BLaER1 (cell line): ENCODE measurements at regions not wholly inside any gene's neighbourhood (a gene's known extent, or its start where the extent isn't known, plus 50 kb on each side); places are given as distances from the start of the nearest gene placed in this dataset.

Source experiments
- H3K27ac ChIP-seq: shearing (Covaris generic); formaldehyde crosslinking; 2 replicates; pipeline ENCODE4 v1.8.1; 2022
- H3K27me3 ChIP-seq: shearing (Covaris generic); formaldehyde crosslinking; 2 replicates; pipeline ENCODE4 v1.8.1; 2022
- H3K36me3 ChIP-seq: shearing (Covaris generic); formaldehyde crosslinking; 2 replicates; pipeline ENCODE4 v1.8.1; 2022
- H3K4me1 ChIP-seq: shearing (Covaris generic); formaldehyde crosslinking; 2 replicates; pipeline ENCODE4 v1.8.1; 2022
- H3K4me2 ChIP-seq: shearing (Covaris generic); formaldehyde crosslinking; 2 replicates; pipeline ENCODE4 v1.8.1; 2022
- H3K4me3 ChIP-seq: shearing (Covaris generic); formaldehyde crosslinking; 2 replicates; pipeline ENCODE4 v1.8.1; 2022
- H3K9ac ChIP-seq: shearing (Covaris generic); formaldehyde crosslinking; 2 replicates; pipeline ENCODE4 v1.8.1; 2022
- H3K9me3 ChIP-seq: shearing (Covaris generic); formaldehyde crosslinking; 2 replicates; pipeline ENCODE4 v1.8.1; 2022
- H4K20me1 ChIP-seq: shearing (Covaris generic); formaldehyde crosslinking; 2 replicates; pipeline ENCODE4 v1.8.1; 2022
- Cebpa-rat ChIP-seq: shearing (Covaris generic); IDR thresholded peaks from 2 replicates; pipeline ENCODE4 v1.8.1; 2022

GRCh38 chr1:57910305-57910704 lies 486.4 kb upstream of the DAB1 start:
- Histone ChIP-seq H3K27me3 (no peaks in the 10 kb centered on the region), H3K4me1 (peaks cover 9% of the 10 kb centered on the region), H3K4me2 (peak overlapping the region; percentile 38), H3K4me3 (no peak overlapping the region), H3K36me3 (no peaks in the 10 kb centered on the region), H3K9ac (no peak overlapping the region), H3K9me3 (no peaks in the 10 kb centered on the region), H4K20me1 (no peaks in the 10 kb centered on the region), H3K27ac (no peak overlapping the region)
- TF ChIP-seq Cebpa-rat, result no peak

GRCh38 chr1:57908147-57908890 lies 484.5 kb upstream of the DAB1 start:
- no peaks in the 10 kb centered on the region for H3K9me3 ChIP-seq
- H3K4me1 ChIP-seq, result peaks cover 16% of the 10 kb centered on the region
- no peak overlapping the region for H3K4me2 ChIP-seq
- H3K27ac ChIP-seq, result no peak overlapping the region
- no peak for TF ChIP-seq Cebpa-rat
- H3K36me3 ChIP-seq, result no peaks in the 10 kb centered on the region
- H4K20me1 ChIP-seq, result no peaks in the 10 kb centered on the region
- H3K4me3 ChIP-seq, result no peak overlapping the region
- H3K27me3 ChIP-seq, result no peaks in the 10 kb centered on the region
- no peak overlapping the region for H3K9ac ChIP-seq

GRCh38 chr1:57901208-57901919 lies 477.5 kb upstream of the DAB1 start:
- Histone ChIP-seq H3K4me3 (no peak overlapping the region), H3K9me3 (no peaks in the 10 kb centered on the region), H3K36me3 (no peaks in the 10 kb centered on the region), H3K4me1 (peaks cover 11% of the 10 kb centered on the region), H3K27ac (no peak overlapping the region), H3K9ac (no peak overlapping the region), H3K27me3 (no peaks in the 10 kb centered on the region), H4K20me1 (no peaks in the 10 kb centered on the region), H3K4me2 (no peak overlapping the region)
- TF ChIP-seq Cebpa-rat, result no peak

- no peak overlapping the region for H3K9ac ChIP-seq
- TF ChIP-seq Cebpa-rat, result no peak
- H3K4me3 ChIP-seq, result no peak overlapping the region
- H3K36me3 ChIP-seq, result no peaks in the 10 kb centered on the region
- H3K9me3 ChIP-seq, result no peaks in the 10 kb centered on the region
- no peak overlapping the region for H3K4me2 ChIP-seq
- H3K4me1 ChIP-seq, result peaks cover 5% of the 10 kb centered on the region
- H3K27me3 ChIP-seq, result no peaks in the 10 kb centered on the region
- H4K20me1 ChIP-seq, result no peaks in the 10 kb centered on the region
- H3K27ac ChIP-seq, result no peak overlapping the region
These were observed 474.7 kb upstream of the DAB1 start for GRCh38 chr1:57898531-57898930.

GRCh38 chr1:57897581-57897980 lies 473.7 kb upstream of the DAB1 start:
- H3K4me1 ChIP-seq, result peaks cover 4% of the 10 kb centered on the region; the same call in 1 of the 2 replicates
- no peaks in the 10 kb centered on the region for H3K36me3 ChIP-seq
- H3K4me3 ChIP-seq, result no peak overlapping the region
- H3K9me3 ChIP-seq, result no peaks in the 10 kb centered on the region
- no peak for TF ChIP-seq Cebpa-rat
- H4K20me1 ChIP-seq, result no peaks in the 10 kb centered on the region
- H3K4me2 ChIP-seq, result no peak overlapping the region
- no peak overlapping the region for H3K9ac ChIP-seq
- no peaks in the 10 kb centered on the region for H3K27me3 ChIP-seq
- H3K27ac ChIP-seq, result no peak overlapping the region

GRCh38 chr1:57894315-57894714 lies 470.5 kb upstream of the DAB1 start:
- H3K9me3 ChIP-seq, result no peaks in the 10 kb centered on the region
- H3K27me3 ChIP-seq, result no peaks in the 10 kb centered on the region
- no peaks in the 10 kb centered on the region for H3K36me3 ChIP-seq
- no peak overlapping the region for H3K4me3 ChIP-seq
- H3K4me1 ChIP-seq, result peaks cover 8% of the 10 kb centered on the region; the same call in 1 of the 2 replicates
- no peak overlapping the region for H3K27ac ChIP-seq
- H4K20me1 ChIP-seq, result no peaks in the 10 kb centered on the region
- TF ChIP-seq Cebpa-rat, result no peak
- H3K4me2 ChIP-seq, result no peak overlapping the region
- no peak overlapping the region for H3K9ac ChIP-seq

GRCh38 chr1:57889676-57890320 lies 465.9 kb upstream of the DAB1 start:
- Histone ChIP-seq H3K4me2 (0 out of 2 replicates have a peak overlapping the region, but pooled peaks have one; percentile 24), H3K36me3 (no peaks in the 10 kb centered on the region), H3K4me1 (peaks cover 8% of the 10 kb centered on the region; the same call in 1 of the 2 replicates), H3K9me3 (no peaks in the 10 kb centered on the region), H3K9ac (no peak overlapping the region), H3K27me3 (no peaks in the 10 kb centered on the region), H4K20me1 (no peaks in the 10 kb centered on the region), H3K27ac (no peak overlapping the region), H3K4me3 (no peak overlapping the region)
- no peak for TF ChIP-seq Cebpa-rat

GRCh38 chr1:57887964-57888491 lies 464.2 kb upstream of the DAB1 start:
- no peak overlapping the region for H3K4me2 ChIP-seq
- no peak overlapping the region for H3K9ac ChIP-seq
- H3K27ac ChIP-seq, result no peak overlapping the region
- no peak overlapping the region for H3K4me3 ChIP-seq
- H4K20me1 ChIP-seq, result no peaks in the 10 kb centered on the region
- no peak for TF ChIP-seq Cebpa-rat
- no peaks in the 10 kb centered on the region for H3K36me3 ChIP-seq
- H3K4me1 ChIP-seq, result peaks cover 8% of the 10 kb centered on the region; the same call in 1 of the 2 replicates
- H3K27me3 ChIP-seq, result no peaks in the 10 kb centered on the region
- no peaks in the 10 kb centered on the region for H3K9me3 ChIP-seq

GRCh38 chr1:57886376-57886775 lies 462.5 kb upstream of the DAB1 start:
- Histone ChIP-seq H3K27me3 (no peaks in the 10 kb centered on the region), H3K9ac (no peak overlapping the region), H3K4me3 (no peak overlapping the region), H3K9me3 (no peaks in the 10 kb centered on the region), H4K20me1 (no peaks in the 10 kb centered on the region), H3K4me2 (no peak overlapping the region), H3K36me3 (no peaks in the 10 kb centered on the region), H3K4me1 (peaks cover 8% of the 10 kb centered on the region; the same call in 1 of the 2 replicates), H3K27ac (no peak overlapping the region)
- no peak for TF ChIP-seq Cebpa-rat

- Histone ChIP-seq H3K36me3 (no peaks in the 10 kb centered on the region), H3K9ac (no peak overlapping the region), H3K9me3 (no peaks in the 10 kb centered on the region), H3K4me1 (no peaks in the 10 kb centered on the region), H4K20me1 (no peaks in the 10 kb centered on the region), H3K27ac (no peak overlapping the region), H3K4me2 (no peak overlapping the region), H3K27me3 (no peaks in the 10 kb centered on the region), H3K4me3 (no peak overlapping the region)
- TF ChIP-seq Cebpa-rat, result no peak
These were observed 459.8 kb upstream of the DAB1 start for GRCh38 chr1:57883642-57883995.
